Astrocyte (in vitro differentiated cells and primary cell): ENCODE measurements at regions not wholly inside any gene's neighbourhood (a gene's known extent, or its start where the extent isn't known, plus 50 kb on each side); places are given as distances from the start of the nearest gene placed in this dataset.

ENCODE experiments used
- DNase-seq: peaks from one replicate; pipeline ENCODE4 v3.0.0-alpha.2; 2010; ENCODE audit warnings: low read depth
- FAIRE-seq: peaks from 2 replicates; lab custom pipeline; 2011; peaks lifted over from hg19 to GRCh38; lab: Jason Lieb, UNC
- H2AFZ ChIP-seq: 2 replicates; pipeline ENCODE4 v1.6.0; 2012; ENCODE audit warnings: low read depth, low read length, inconsistent platforms
- H3K27ac ChIP-seq: 2 replicates; pipeline ENCODE4 v1.5.1; 2011; ENCODE audit warnings: low read depth, low read length, inconsistent platforms
- H3K27me3 ChIP-seq: 2 replicates; pipeline ENCODE4 v1.6.0; 2011; ENCODE audit warnings: low read length, inconsistent platforms; ENCODE audit not compliant: insufficient read depth
- H3K36me3 ChIP-seq: 2 replicates; pipeline ENCODE4 v1.5.1; 2011; ENCODE audit warnings: low read length, inconsistent platforms; ENCODE audit not compliant: insufficient read depth
- H3K4me1 ChIP-seq: 2 replicates; pipeline ENCODE4 v1.5.1; 2011; ENCODE audit warnings: low read length, inconsistent platforms; ENCODE audit not compliant: insufficient read depth
- H3K4me2 ChIP-seq: 2 replicates; pipeline ENCODE4 v1.6.0; 2012; ENCODE audit warnings: low read length, inconsistent platforms
- H3K4me3 ChIP-seq: 2 replicates; pipeline ENCODE4 v1.5.1; 2011; ENCODE audit warnings: low read depth, mild to moderate bottlenecking, low read length, inconsistent platforms; ENCODE audit not compliant: insufficient read depth
- H3K79me2 ChIP-seq: 2 replicates; pipeline ENCODE4 v1.6.0; 2012; ENCODE audit warnings: mild to moderate bottlenecking, low read length, inconsistent platforms; ENCODE audit not compliant: insufficient read depth
- H3K9ac ChIP-seq: 2 replicates; pipeline ENCODE4 v1.6.0; 2012; ENCODE audit warnings: mild to moderate bottlenecking, low read length, inconsistent platforms
- H3K9me3 ChIP-seq: 2 replicates; pipeline ENCODE4 v1.5.1; 2012; ENCODE audit warnings: low read depth, mild to moderate bottlenecking, low read length, inconsistent platforms; ENCODE audit not compliant: insufficient read depth
- H4K20me1 ChIP-seq: 2 replicates; pipeline ENCODE4 v1.6.0; 2012; ENCODE audit warnings: low read length, inconsistent platforms; ENCODE audit not compliant: insufficient read depth
- H3K27ac Mint-ChIP-seq: one replicate; pipeline ENCODE4 v1.8.0; 2021; ENCODE audit warnings: mild to moderate bottlenecking, mixed read lengths; ENCODE audit not compliant: unreplicated experiment
- H3K27me3 Mint-ChIP-seq: one replicate; pipeline ENCODE4 v1.8.0; 2021; ENCODE audit warnings: low read depth, mixed read lengths; ENCODE audit not compliant: unreplicated experiment
- H3K36me3 Mint-ChIP-seq: one replicate; pipeline ENCODE4 v1.8.0; 2021; ENCODE audit warnings: low read depth, mixed read lengths; ENCODE audit not compliant: unreplicated experiment
- H3K4me1 Mint-ChIP-seq: one replicate; pipeline ENCODE4 v1.8.0; 2021; ENCODE audit warnings: low read depth, mixed read lengths; ENCODE audit not compliant: unreplicated experiment
- H3K4me3 Mint-ChIP-seq: one replicate; pipeline ENCODE4 v1.8.0; 2021; ENCODE audit warnings: mild to moderate bottlenecking, moderate library complexity, mixed read lengths; ENCODE audit not compliant: unreplicated experiment
- H3K9me3 Mint-ChIP-seq: one replicate; pipeline ENCODE4 v1.8.0; 2021; ENCODE audit warnings: mild to moderate bottlenecking, mixed read lengths; ENCODE audit not compliant: unreplicated experiment
- EZH2 ChIP-seq: IDR thresholded peaks from 2 replicates; pipeline ENCODE4 v1.6.1; 2012; ENCODE audit warnings: mild to moderate bottlenecking, low read length, inconsistent platforms; ENCODE audit not compliant: insufficient read depth
- TF ChIP-seq, protein P1 (sequence below): IDR thresholded peaks from 2 replicates; pipeline ENCODE4 v1.5.1; 2011; ENCODE audit warnings: low read depth, mild to moderate bottlenecking, inconsistent platforms, low read length, moderate library complexity; ENCODE audit not compliant: insufficient read depth

DNA sequence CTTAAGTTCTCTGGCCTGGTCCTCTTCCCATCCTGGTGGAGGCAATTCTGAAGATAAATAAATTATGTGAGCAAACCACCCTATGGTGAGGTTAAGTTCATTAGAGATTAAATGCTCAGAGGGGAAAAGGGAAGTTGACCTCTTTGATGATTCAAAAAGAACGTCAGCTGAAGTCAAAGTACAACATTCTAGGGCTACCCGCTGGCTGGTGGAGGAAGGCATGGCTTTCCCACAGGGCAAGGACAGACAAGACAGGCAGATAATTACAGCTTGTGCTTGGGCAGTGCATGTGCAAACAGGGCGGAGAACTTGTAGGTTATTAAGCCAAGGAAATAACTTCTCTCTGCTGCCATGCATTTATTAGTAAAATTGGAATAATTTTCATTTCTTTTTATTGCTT, 91.0 kb upstream of the SLC24A3 start:
- H3K9me3 Mint-ChIP-seq = no peaks in the 10 kb centered on the region
- Histone ChIP-seq H2AFZ (no peak overlapping the region), H3K27me3 (no peaks in the 10 kb centered on the region), H3K79me2 (no peaks in the 10 kb centered on the region), H3K9me3 (peaks cover 3% of the 10 kb centered on the region), H4K20me1 (no peaks in the 10 kb centered on the region), H3K27ac (no peak overlapping the region), H3K4me2 (no peak overlapping the region), H3K36me3 (no peaks in the 10 kb centered on the region), H3K4me3 (no peak overlapping the region), H3K4me1 (no peaks in the 10 kb centered on the region), H3K9ac (no peak overlapping the region)
- no peak overlapping the region for H3K4me3 Mint-ChIP-seq
- no peak overlapping the region for H3K27ac Mint-ChIP-seq
- FAIRE-seq (no peak), DNase-seq (no peak)
- H3K27me3 Mint-ChIP-seq = no peaks in the 10 kb centered on the region
- no peaks in the 10 kb centered on the region for H3K4me1 Mint-ChIP-seq
- no peak for TF ChIP-seq EZH2
- TF ChIP-seq, protein P1, sequence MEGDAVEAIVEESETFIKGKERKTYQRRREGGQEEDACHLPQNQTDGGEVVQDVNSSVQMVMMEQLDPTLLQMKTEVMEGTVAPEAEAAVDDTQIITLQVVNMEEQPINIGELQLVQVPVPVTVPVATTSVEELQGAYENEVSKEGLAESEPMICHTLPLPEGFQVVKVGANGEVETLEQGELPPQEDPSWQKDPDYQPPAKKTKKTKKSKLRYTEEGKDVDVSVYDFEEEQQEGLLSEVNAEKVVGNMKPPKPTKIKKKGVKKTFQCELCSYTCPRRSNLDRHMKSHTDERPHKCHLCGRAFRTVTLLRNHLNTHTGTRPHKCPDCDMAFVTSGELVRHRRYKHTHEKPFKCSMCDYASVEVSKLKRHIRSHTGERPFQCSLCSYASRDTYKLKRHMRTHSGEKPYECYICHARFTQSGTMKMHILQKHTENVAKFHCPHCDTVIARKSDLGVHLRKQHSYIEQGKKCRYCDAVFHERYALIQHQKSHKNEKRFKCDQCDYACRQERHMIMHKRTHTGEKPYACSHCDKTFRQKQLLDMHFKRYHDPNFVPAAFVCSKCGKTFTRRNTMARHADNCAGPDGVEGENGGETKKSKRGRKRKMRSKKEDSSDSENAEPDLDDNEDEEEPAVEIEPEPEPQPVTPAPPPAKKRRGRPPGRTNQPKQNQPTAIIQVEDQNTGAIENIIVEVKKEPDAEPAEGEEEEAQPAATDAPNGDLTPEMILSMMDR = no peak
- H3K36me3 Mint-ChIP-seq = no peaks in the 10 kb centered on the region

GRCh38 chr20:19121916-19122315, 90.5 kb upstream of the SLC24A3 start:
- Histone ChIP-seq H3K9me3 (peaks cover 3% of the 10 kb centered on the region), H2AFZ (no peak overlapping the region), H3K79me2 (no peaks in the 10 kb centered on the region), H3K4me3 (no peak overlapping the region), H3K27me3 (no peaks in the 10 kb centered on the region), H3K36me3 (no peaks in the 10 kb centered on the region), H4K20me1 (no peaks in the 10 kb centered on the region), H3K4me1 (no peaks in the 10 kb centered on the region), H3K27ac (no peak overlapping the region), H3K9ac (no peak overlapping the region), H3K4me2 (no peak overlapping the region)
- no peaks in the 10 kb centered on the region for H3K4me1 Mint-ChIP-seq
- no peak for TF ChIP-seq EZH2
- TF ChIP-seq, protein P1 = no peak
- H3K27ac Mint-ChIP-seq = no peak overlapping the region
- H3K9me3 Mint-ChIP-seq = no peaks in the 10 kb centered on the region
- DNase-seq = no peak
- H3K36me3 Mint-ChIP-seq = no peaks in the 10 kb centered on the region
- H3K4me3 Mint-ChIP-seq = no peak overlapping the region
- no peaks in the 10 kb centered on the region for H3K27me3 Mint-ChIP-seq
- FAIRE-seq = no peak

DNA sequence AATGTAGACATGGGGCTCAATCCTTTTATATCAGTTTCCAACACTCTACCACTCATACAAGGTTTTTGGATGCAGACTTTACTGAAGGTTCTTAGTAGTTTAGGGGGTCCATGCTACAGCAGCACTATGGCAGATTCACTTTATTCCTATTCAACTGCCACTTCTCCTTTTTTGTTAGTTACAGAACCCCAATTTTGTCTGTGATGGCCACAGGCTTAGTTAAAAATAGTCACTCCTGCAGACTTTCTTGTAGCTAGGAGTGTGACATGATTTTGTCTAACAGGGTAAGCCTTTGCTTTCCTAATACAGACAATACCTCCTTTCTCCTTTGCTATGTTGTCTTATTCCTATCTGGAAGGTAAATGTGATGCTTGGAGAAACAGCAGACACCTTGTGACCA, 90.0 kb upstream of the SLC24A3 start:
- Histone ChIP-seq H3K4me3 (no peak overlapping the region), H3K36me3 (no peaks in the 10 kb centered on the region), H3K9me3 (peaks cover 3% of the 10 kb centered on the region), H3K4me2 (no peak overlapping the region), H3K79me2 (no peaks in the 10 kb centered on the region), H3K27me3 (no peaks in the 10 kb centered on the region), H3K4me1 (no peaks in the 10 kb centered on the region), H3K27ac (no peak overlapping the region), H4K20me1 (no peaks in the 10 kb centered on the region), H3K9ac (no peak overlapping the region), H2AFZ (no peak overlapping the region)
- TF ChIP-seq EZH2 = no peak
- H3K4me3 Mint-ChIP-seq = no peak overlapping the region
- no peaks in the 10 kb centered on the region for H3K4me1 Mint-ChIP-seq
- no peaks in the 10 kb centered on the region for H3K36me3 Mint-ChIP-seq
- no peak overlapping the region for H3K27ac Mint-ChIP-seq
- no peaks in the 10 kb centered on the region for H3K27me3 Mint-ChIP-seq
- no peak for DNase-seq
- no peak for FAIRE-seq
- H3K9me3 Mint-ChIP-seq = no peaks in the 10 kb centered on the region
